HFFc6 (cell line): ENCODE measurements at regions not wholly inside any gene's neighbourhood (a gene's known extent, or its start where the extent isn't known, plus 50 kb on each side); places are given as distances from the start of the nearest gene placed in this dataset.

Source experiments
- DNase-seq: peaks from one replicate; pipeline ENCODE4 v3.0.0-alpha.2; 2018
- H3K27ac Mint-ChIP-seq: 2 replicates; pipeline ENCODE4 v1.8.0; 2020; ENCODE audit warnings: mild to moderate bottlenecking, mixed read lengths
- H3K27me3 Mint-ChIP-seq: 2 replicates; pipeline ENCODE4 v1.8.0; 2021; ENCODE audit warnings: mild to moderate bottlenecking, moderate library complexity, mixed read lengths; ENCODE audit not compliant: insufficient read depth
- H3K36me3 Mint-ChIP-seq: 2 replicates; pipeline ENCODE4 v1.8.0; 2021; ENCODE audit warnings: low read depth, mixed read lengths
- H3K4me1 Mint-ChIP-seq: 2 replicates; pipeline ENCODE4 v1.8.0; 2020; ENCODE audit warnings: low read depth, mixed read lengths
- H3K4me3 Mint-ChIP-seq: 2 replicates; pipeline ENCODE4 v1.8.0; 2020; ENCODE audit warnings: mild to moderate bottlenecking, moderate library complexity, mixed read lengths
- H3K9me3 Mint-ChIP-seq: 2 replicates; pipeline ENCODE4 v1.8.0; 2020; ENCODE audit warnings: mild to moderate bottlenecking, mixed read lengths
- CTCF ChIP-seq: fragments of 200-600 bp; sonication (generic); IDR thresholded peaks from 2 replicates; pipeline ENCODE4 v1.5.0; 2021; ENCODE audit warnings: antibody characterized with exemption, mild to moderate bottlenecking

- no peaks in the 10 kb centered on the region for H3K27me3 Mint-ChIP-seq
- no peaks in the 10 kb centered on the region for H3K9me3 Mint-ChIP-seq
- H3K27ac Mint-ChIP-seq = no peak overlapping the region
- no peaks in the 10 kb centered on the region for H3K36me3 Mint-ChIP-seq
- peaks cover 43% of the 10 kb centered on the region for H3K4me1 Mint-ChIP-seq
- TF ChIP-seq CTCF = no peak
- DNase-seq = no peak
- H3K4me3 Mint-ChIP-seq = no peak overlapping the region
Observed at GRCh38 chr1:184911103-184911745, 63.1 kb downstream of the NIBAN1 start.

GRCh38 chr1:184910691-184911091 lies 63.6 kb downstream of the NIBAN1 start:
- Mint-ChIP-seq H3K4me1 (peaks cover 44% of the 10 kb centered on the region), H3K27ac (no peak overlapping the region), H3K4me3 (no peak overlapping the region), H3K27me3 (no peaks in the 10 kb centered on the region), H3K36me3 (no peaks in the 10 kb centered on the region), H3K9me3 (no peaks in the 10 kb centered on the region)
- no peak for DNase-seq
- no peak for TF ChIP-seq CTCF

GRCh38 chr1:184910005-184910404 lies 64.3 kb downstream of the NIBAN1 start:
- Mint-ChIP-seq H3K27ac (no peak overlapping the region), H3K4me3 (no peak overlapping the region), H3K9me3 (no peaks in the 10 kb centered on the region), H3K4me1 (peaks cover 46% of the 10 kb centered on the region), H3K27me3 (no peaks in the 10 kb centered on the region), H3K36me3 (no peaks in the 10 kb centered on the region)
- no peak for TF ChIP-seq CTCF
- no peak for DNase-seq

- no peak for DNase-seq
- no peaks in the 10 kb centered on the region for H3K9me3 Mint-ChIP-seq
Observed at GRCh38 chr1:184909019-184909418, 65.3 kb downstream of the NIBAN1 start.

GRCh38 chr1:184908506-184908905 lies 65.8 kb downstream of the NIBAN1 start:
- H3K4me3 Mint-ChIP-seq = no peak overlapping the region
- peaks cover 49% of the 10 kb centered on the region for H3K4me1 Mint-ChIP-seq
- H3K27ac Mint-ChIP-seq = no peak overlapping the region
- H3K27me3 Mint-ChIP-seq = no peaks in the 10 kb centered on the region
- H3K36me3 Mint-ChIP-seq = no peaks in the 10 kb centered on the region
- no peaks in the 10 kb centered on the region for H3K9me3 Mint-ChIP-seq
- no peak for TF ChIP-seq CTCF
- no peak for DNase-seq

More at GRCh38 chr1:184909019-184909418, 65.3 kb downstream of the NIBAN1 start:
- Mint-ChIP-seq H3K4me1 (peaks cover 48% of the 10 kb centered on the region), H3K4me3 (no peak overlapping the region), H3K36me3 (no peaks in the 10 kb centered on the region), H3K27me3 (no peaks in the 10 kb centered on the region), H3K27ac (no peak overlapping the region)
- TF ChIP-seq CTCF = no peak
